ENCODE measurements at regions not wholly inside any gene's neighbourhood (a gene's known extent, or its start where the extent isn't known, plus 50 kb on each side); places are given as distances from the start of the nearest gene placed in this dataset.

GRCh38 chr1:244181867-244182266 is 130.8 kb downstream of the ZBTB18 start:
- Histone ChIP-seq H3K4me3 (no peak overlapping the region), H3K4me1 (no peaks in the 10 kb centered on the region), H3K36me3 (no peaks in the 10 kb centered on the region), H3K9me3 (replicated peaks) (no peaks in the 10 kb centered on the region), H3K27me3 (ENCODE audit: low read depth) (no peaks in the 10 kb centered on the region), H3K27ac (replicated peaks) (no peak overlapping the region)
- intact Hi-C loops (cut with micrococcal nuclease), result no loop called here
- no peak for TF ChIP-seq CTCF (IDR thresholded peaks at IDR 0.05; ENCODE audit: borderline replicate concordance)
- no peak for DNase-seq

- Histone ChIP-seq H3K4me3 (no peak overlapping the region), H3K36me3 (no peaks in the 10 kb centered on the region), H3K27me3 (ENCODE audit: low read depth) (no peaks in the 10 kb centered on the region), H3K27ac (replicated peaks) (no peak overlapping the region), H3K4me1 (no peaks in the 10 kb centered on the region), H3K9me3 (replicated peaks) (no peaks in the 10 kb centered on the region)
- no peak for TF ChIP-seq CTCF (IDR thresholded peaks at IDR 0.05; ENCODE audit: borderline replicate concordance)
- no peak for DNase-seq
- intact Hi-C loops (cut with micrococcal nuclease), result no loop called here
These were observed 132.0 kb downstream of the ZBTB18 start for GRCh38 chr1:244183037-244183436.

- Histone ChIP-seq H3K36me3 (no peaks in the 10 kb centered on the region), H3K27ac (replicated peaks) (no peak overlapping the region), H3K4me3 (no peak overlapping the region), H3K4me1 (no peaks in the 10 kb centered on the region), H3K27me3 (ENCODE audit: low read depth) (no peaks in the 10 kb centered on the region), H3K9me3 (replicated peaks) (peaks cover 15% of the 10 kb centered on the region)
- intact Hi-C loops (cut with micrococcal nuclease), result no loop called here
- no peak for TF ChIP-seq CTCF (IDR thresholded peaks at IDR 0.05; ENCODE audit: borderline replicate concordance)
- no peak for DNase-seq
These were observed 135.3 kb downstream of the ZBTB18 start for GRCh38 chr1:244186372-244186771.

GRCh38 chr1:244187310-244187709 is 136.2 kb downstream of the ZBTB18 start:
- Histone ChIP-seq H3K4me1 (no peaks in the 10 kb centered on the region), H3K36me3 (no peaks in the 10 kb centered on the region), H3K27me3 (ENCODE audit: low read depth) (no peaks in the 10 kb centered on the region), H3K27ac (replicated peaks) (no peak overlapping the region), H3K9me3 (replicated peaks) (peaks cover 15% of the 10 kb centered on the region), H3K4me3 (no peak overlapping the region)
- intact Hi-C loops (cut with micrococcal nuclease), result no loop called here
- DNase-seq, result no peak
- TF ChIP-seq CTCF (IDR thresholded peaks at IDR 0.05; ENCODE audit: borderline replicate concordance), result no peak

- no peak for TF ChIP-seq CTCF (IDR thresholded peaks at IDR 0.05; ENCODE audit: borderline replicate concordance)
- Histone ChIP-seq H3K27ac (replicated peaks) (no peak overlapping the region), H3K36me3 (no peaks in the 10 kb centered on the region), H3K4me1 (no peaks in the 10 kb centered on the region), H3K27me3 (ENCODE audit: low read depth) (no peaks in the 10 kb centered on the region), H3K4me3 (no peak overlapping the region), H3K9me3 (replicated peaks) (peaks cover 15% of the 10 kb centered on the region)
- DNase-seq, result no peak
- intact Hi-C loops (cut with micrococcal nuclease), result no loop called here
These were observed 140.5 kb downstream of the ZBTB18 start for GRCh38 chr1:244191581-244191980.

GRCh38 chr1:244192325-244192724 is 141.2 kb downstream of the ZBTB18 start:
- Histone ChIP-seq H3K9me3 (replicated peaks) (peaks cover 15% of the 10 kb centered on the region), H3K27ac (replicated peaks) (no peak overlapping the region), H3K36me3 (no peaks in the 10 kb centered on the region), H3K4me3 (no peak overlapping the region), H3K4me1 (no peaks in the 10 kb centered on the region), H3K27me3 (ENCODE audit: low read depth) (no peaks in the 10 kb centered on the region)
- intact Hi-C loops (cut with micrococcal nuclease), result no loop called here
- no peak for DNase-seq
- no peak for TF ChIP-seq CTCF (IDR thresholded peaks at IDR 0.05; ENCODE audit: borderline replicate concordance)
